Activated CD8-positive, alpha-beta memory T cell treated with anti-CD3 and anti-CD28 coated beads for 4 hours (primary cell): ENCODE measurements at regions not wholly inside any gene's neighbourhood (a gene's known extent, or its start where the extent isn't known, plus 50 kb on each side); places are given as distances from the start of the nearest gene placed in this dataset.
"Not testable (repeated sequence)": the region's sequence is repeated elsewhere in the genome, so short reads cannot be mapped to it uniquely, and the experiment has no call there.

Experiments
- DNase-seq, 2 donors: peaks; one replicate each; pipeline ENCODE4 v3.0.0-alpha.2; 2020; ENCODE audit warnings: low read depth in 2 of 2

GRCh38 chr6:134669485-134669884, 280.4 kb downstream of the ALDH8A1 start:
- no peak for DNase-seq

DNA sequence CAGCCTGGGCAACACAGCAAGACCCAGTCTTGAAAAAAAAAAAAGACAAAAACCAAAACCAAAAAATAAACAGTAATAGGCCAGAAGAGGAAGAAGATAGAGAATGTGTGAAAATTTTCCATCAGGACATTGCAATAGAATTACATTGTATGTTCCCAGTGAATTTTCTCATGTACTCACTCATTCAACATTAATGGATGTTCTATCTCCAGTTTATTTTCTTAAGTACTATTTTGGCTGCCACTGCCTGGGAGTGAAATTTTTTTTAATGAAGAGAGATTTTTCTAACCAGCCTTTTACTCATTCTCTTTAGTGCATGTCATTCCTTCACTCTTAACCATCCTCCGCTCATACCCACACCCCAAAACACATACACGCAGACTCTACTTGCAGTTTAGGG, 282.8 kb downstream of the ALDH8A1 start:
- no peak for DNase-seq

- no peak for DNase-seq
Observed at GRCh38 chr6:134666125-134666524, 283.8 kb downstream of the ALDH8A1 start.

DNA sequence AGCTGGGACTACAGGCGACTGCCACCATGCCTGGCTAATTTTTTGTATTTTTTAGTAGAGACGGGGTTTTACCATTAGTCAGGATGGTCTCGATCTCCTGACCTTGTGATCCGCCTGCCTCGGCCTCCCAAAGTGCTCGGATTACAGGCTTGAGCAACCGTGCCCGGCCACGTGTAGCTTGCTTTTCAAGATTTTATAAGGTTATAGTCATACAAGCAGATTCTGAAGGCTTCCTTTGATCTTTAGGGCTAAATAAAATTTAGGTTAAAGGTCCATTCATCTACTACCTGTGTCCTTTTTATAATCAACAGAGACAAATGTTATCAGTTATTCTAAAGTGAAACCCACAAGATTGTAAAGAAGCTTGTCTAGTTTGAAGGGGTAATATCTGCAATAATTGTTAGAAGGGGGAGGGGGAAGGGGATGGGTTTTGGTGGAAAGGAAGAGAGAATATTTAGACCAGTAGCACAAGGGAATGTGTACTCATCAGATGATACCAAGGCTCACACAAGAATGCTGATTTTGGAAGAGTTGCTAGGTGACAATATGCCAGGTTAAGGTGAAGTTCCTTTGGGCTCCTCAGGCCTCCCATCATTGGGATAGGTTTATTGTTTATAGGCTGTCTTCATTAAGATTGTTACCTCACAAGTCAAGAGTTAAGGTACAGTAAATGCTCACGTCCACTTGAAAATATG, 284.7 kb downstream of the ALDH8A1 start:
- DNase-seq, result no peak

DNA sequence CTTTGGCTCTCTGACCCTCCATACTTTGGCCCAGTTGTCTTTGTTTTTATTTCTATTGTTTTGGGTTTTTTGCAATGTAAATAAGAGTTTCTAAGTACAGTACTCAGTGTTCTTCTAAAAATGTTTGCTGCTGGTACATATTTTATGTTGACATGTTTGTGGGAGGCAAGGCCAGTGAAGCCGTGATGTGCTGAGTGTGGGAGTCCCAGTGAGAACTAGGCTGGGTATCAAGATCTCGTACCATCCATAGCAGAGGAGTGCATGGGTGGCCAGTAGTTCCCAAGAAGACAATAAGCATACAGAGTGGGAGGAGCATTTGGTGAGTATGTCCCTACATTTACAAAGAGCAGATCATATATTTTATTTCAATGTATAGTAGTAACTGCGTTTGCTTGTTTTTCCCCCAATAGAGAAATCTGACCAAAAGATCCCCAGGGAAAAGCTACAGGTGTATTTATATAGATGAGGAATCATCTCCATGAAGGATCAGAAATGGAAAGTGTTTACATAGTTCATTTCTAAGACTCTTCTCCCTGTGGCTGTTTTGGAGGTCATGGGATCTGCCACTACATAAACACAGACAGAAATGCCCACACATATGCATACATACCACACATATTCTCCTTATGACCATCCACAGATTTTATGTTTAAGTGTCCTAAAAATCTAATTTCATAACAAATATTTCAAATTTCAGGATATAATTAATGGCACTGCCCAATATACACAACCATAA, 285.9 kb downstream of the ALDH8A1 start:
- no peak for DNase-seq

GRCh38 chr6:134663356-134663755, 286.5 kb downstream of the ALDH8A1 start:
- no peak for DNase-seq

GRCh38 chr6:134662077-134662700, 287.7 kb downstream of the ALDH8A1 start:
- DNase-seq, result no peak

- not testable (repeated sequence) for DNase-seq
Observed at GRCh38 chr6:134659885-134660284, 290.0 kb downstream of the ALDH8A1 start.

DNA sequence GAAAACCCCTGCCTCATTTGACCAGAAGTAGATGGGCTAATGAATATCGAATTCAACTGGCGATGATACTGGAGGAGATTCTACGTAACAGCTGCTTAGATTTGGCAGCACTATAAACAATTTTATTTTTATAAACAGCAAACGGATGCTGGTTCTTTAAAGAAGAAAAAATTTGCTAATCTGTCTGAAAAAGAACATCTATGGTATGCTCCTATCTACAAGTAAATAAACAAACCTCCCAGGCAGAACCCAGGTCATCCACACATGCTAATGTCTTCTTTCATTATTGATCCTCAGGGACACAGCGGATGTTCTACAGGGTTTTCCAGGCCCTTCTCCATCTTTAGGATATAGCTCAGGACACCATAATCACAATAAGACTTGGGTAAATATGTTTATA, 291.3 kb downstream of the ALDH8A1 start:
- no peak for DNase-seq

- DNase-seq, result no peak
Observed at GRCh38 chr6:134657751-134658527, 292.0 kb downstream of the ALDH8A1 start.

DNA sequence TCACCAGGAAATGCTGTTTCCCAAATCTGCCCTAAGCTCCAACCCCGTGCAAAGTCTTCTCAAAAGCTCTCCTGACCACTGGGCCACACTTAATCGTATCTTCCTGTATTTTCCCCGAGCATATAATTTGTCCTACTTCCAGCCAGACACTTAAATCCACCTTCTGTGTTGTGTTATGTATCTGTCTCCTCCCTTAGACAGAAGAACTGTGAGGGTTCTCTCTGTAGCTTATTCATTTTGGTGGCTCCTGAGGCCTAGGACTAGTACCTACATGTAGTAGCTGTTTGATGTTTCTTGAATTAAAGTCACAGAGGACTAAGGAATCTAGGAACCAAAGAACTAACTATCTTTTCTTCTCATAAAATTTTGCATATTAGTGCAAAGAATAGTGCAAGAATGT, 292.6 kb downstream of the ALDH8A1 start:
- no peak for DNase-seq

- no peak for DNase-seq
Observed at GRCh38 chr6:134654751-134655150, 295.1 kb downstream of the ALDH8A1 start.

GRCh38 chr6:134651519-134651918, 298.4 kb downstream of the ALDH8A1 start:
- no peak for DNase-seq

DNA sequence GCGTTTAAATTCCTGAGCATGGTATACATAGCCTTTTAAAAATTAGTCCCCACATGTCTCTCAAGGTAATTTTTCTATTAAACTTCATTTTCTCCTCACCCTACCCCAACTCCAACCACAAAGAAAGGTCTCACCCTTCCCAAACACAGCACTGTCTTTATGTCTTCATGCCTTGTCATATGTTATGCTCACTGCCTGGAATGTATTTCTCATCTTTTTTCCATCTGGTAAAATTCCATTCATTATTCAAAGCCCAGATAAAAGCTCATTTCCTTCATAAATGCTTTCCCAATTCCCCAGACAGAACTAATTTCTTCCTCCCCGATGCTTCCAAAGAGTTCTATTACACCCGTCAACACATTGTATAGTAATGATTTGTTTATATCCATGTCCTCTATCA, 302.0 kb downstream of the ALDH8A1 start:
- DNase-seq, result no peak

DNA sequence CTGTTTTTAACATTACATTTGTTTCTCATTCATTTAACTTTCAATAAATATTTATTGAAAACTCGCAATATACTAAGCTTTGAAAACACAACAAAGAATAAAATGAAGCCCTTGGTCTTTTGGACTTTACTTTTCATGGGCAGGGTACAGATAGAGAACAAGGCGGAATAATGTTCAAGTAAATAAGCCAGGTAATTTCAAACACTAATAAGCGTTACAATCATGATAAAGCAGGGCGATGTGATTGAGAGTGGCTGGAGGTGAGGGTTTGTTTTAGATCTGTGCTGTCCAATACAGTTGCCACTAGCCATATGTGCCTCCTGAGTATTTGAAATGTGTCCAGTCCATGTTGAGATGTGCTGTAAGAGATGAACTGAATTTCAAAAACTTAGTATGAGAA, 307.1 kb downstream of the ALDH8A1 start:
- DNase-seq, result no peak

DNA sequence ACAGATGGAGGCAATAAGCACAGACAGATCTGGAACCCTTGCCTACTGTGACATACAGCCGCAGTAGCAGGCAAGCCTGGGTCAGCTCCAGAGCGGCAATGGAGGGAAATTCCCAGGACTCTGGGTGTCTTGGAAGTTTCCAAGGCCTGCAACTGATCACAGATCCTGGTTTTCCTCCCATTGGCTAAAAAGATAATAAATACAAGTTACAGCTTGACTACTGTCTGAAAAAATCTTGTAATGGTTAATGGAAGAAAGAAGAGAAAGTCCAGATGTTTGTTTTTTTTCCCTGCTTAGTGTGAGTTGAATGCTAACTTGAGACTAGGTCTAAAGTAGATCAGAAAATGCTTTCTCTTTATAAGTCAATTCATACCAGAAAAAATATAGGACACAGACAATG, 307.6 kb downstream of the ALDH8A1 start:
- no peak for DNase-seq

DNA sequence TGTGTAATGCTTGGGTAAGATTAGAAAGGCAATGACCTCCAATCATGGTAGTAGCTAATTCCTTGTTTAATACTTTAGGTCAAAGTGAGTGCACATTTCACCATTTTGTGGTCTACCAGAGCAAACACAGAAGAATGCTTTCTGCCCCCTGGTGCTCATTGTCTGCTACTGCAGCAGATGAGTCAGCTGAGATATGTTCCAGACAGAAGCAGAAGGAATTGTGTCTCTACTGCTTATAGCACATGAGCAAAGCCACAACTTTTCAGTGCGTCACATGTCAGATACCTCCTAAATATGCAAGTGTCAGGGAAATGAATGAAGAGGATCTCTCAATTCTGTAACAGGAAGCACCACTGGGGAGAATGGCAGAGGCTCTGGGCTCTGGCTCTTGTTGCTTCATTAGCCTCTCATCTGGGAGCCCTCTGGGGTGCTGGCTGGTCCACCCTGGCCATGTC, 308.9 kb downstream of the ALDH8A1 start:
- peak; percentile 62 for DNase-seq

DNA sequence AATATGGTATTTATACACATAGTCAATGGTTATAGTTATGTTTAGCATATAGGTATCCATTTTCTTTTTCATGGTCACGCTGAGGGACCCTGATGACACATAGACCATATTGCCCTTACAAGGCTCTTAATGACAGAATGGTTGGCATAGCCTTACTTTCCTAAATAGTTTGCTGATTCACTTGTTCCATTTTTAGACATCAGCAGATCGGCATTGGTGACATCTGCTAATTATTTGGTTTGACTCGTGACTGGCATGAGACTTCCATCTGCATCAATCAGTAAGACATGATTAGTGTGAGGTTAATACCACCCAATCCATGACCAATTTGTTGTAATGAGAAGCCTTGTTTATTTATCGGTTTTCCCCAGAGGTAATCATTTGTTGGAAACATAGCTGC, 309.7 kb downstream of the ALDH8A1 start:
- no peak for DNase-seq

- no peak for DNase-seq
Observed at GRCh38 chr6:134637847-134638437, 312.0 kb downstream of the ALDH8A1 start.

- no peak for DNase-seq
Observed at GRCh38 chr6:134637282-134637681, 312.6 kb downstream of the ALDH8A1 start.

GRCh38 chr6:134636186-134636799, 313.6 kb downstream of the ALDH8A1 start:
- DNase-seq, result no peak
